Nephron (organoid): ENCODE measurements at regions not wholly inside any gene's neighbourhood (a gene's known extent, or its start where the extent isn't known, plus 50 kb on each side); places are given as distances from the start of the nearest gene placed in this dataset.

ENCODE experiments used
- H3K27ac Mint-ChIP-seq, 3 experiments: 2 replicates each; pipeline ENCODE4 v1.8.0; 2020; ENCODE audit warnings: mixed read lengths in 3 of 3, mild to moderate bottlenecking in 2 of 3, moderate library complexity in 1 of 3
- H3K27me3 Mint-ChIP-seq: 2 replicates; pipeline ENCODE4 v1.8.0; 2021; ENCODE audit warnings: low read depth, mild to moderate bottlenecking, moderate library complexity, mixed read lengths
- H3K36me3 Mint-ChIP-seq: 2 replicates; pipeline ENCODE4 v1.8.0; 2020; ENCODE audit warnings: low read depth, mixed read lengths
- H3K4me1 Mint-ChIP-seq: 2 replicates; pipeline ENCODE4 v1.8.0; 2020; ENCODE audit warnings: mixed read lengths
- H3K4me3 Mint-ChIP-seq, 3 experiments: 2 replicates each; pipeline ENCODE4 v1.8.0; 2020; ENCODE audit warnings: mild to moderate bottlenecking in 3 of 3, mixed read lengths in 3 of 3, moderate library complexity in 2 of 3
- H3K9me3 Mint-ChIP-seq: 2 replicates; pipeline ENCODE4 v1.8.0; 2020; ENCODE audit warnings: mixed read lengths
- TF ChIP-seq, protein P1 (sequence below), 3 experiments: fragments of 200-600 bp; sonication (generic); IDR thresholded peaks; one replicate each; pipeline ENCODE4 v1.5.0; 2021; ENCODE audit warnings: antibody characterized with exemption in 3 of 3; ENCODE audit not compliant: unreplicated experiment in 3 of 3

GRCh38 chr9:90446200-90446948 lies 196.2 kb downstream of the DIRAS2 start:
- Mint-ChIP-seq H3K9me3 (no peaks in the 10 kb centered on the region), H3K4me3 (no peak overlapping the region), H3K4me1 (peaks cover 18% of the 10 kb centered on the region), H3K27me3 (peaks cover 29% of the 10 kb centered on the region), H3K36me3 (no peaks in the 10 kb centered on the region), H3K27ac (no peak overlapping the region)
- TF ChIP-seq, protein P1, sequence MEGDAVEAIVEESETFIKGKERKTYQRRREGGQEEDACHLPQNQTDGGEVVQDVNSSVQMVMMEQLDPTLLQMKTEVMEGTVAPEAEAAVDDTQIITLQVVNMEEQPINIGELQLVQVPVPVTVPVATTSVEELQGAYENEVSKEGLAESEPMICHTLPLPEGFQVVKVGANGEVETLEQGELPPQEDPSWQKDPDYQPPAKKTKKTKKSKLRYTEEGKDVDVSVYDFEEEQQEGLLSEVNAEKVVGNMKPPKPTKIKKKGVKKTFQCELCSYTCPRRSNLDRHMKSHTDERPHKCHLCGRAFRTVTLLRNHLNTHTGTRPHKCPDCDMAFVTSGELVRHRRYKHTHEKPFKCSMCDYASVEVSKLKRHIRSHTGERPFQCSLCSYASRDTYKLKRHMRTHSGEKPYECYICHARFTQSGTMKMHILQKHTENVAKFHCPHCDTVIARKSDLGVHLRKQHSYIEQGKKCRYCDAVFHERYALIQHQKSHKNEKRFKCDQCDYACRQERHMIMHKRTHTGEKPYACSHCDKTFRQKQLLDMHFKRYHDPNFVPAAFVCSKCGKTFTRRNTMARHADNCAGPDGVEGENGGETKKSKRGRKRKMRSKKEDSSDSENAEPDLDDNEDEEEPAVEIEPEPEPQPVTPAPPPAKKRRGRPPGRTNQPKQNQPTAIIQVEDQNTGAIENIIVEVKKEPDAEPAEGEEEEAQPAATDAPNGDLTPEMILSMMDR (IDR thresholded peaks at IDR 0.05; ENCODE audit: unreplicated experiment in 3 of 3) = no peak

- Mint-ChIP-seq H3K4me1 (peaks cover 6% of the 10 kb centered on the region), H3K4me3 (no peak overlapping the region), H3K9me3 (no peaks in the 10 kb centered on the region), H3K27me3 (peaks cover 25% of the 10 kb centered on the region), H3K27ac (no peak overlapping the region), H3K36me3 (no peaks in the 10 kb centered on the region)
- TF ChIP-seq, protein P1 (IDR thresholded peaks at IDR 0.05; ENCODE audit: unreplicated experiment in 3 of 3) = no peak
Measured at GRCh38 chr9:90447773-90448172, 194.9 kb downstream of the DIRAS2 start.

DNA sequence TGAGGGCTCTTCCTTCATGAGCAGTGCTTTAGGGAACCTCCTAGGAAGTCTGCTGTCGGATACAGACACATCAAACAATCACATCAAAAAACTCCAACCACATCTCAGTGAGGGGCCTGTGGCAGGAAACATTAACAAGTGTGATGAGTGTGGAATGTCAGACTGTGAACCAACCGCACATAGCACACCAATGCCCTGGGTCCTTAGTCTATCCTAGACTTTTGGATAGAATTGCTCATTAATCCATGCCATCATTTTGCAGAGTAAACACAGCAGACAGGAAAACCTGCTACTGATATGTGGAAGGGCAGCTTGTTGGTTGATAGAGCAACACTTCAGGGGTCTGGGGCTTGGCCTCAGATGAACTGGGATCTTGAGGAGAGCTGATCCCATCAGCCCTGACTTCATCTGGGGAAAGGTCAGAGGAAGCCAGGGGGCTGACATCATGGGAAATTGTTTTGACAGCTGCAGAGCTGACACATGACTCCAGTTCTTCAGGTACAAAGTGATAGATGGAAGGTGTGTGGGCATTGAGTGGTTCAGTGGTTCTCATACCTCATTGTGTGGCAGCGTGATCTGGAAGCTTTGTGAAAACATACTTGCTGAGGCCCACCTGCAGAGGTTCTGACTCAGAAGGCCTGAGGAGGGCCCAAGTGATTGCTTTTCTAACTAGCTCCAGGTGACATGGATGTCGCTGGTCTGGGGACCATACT lies 193.3 kb downstream of the DIRAS2 start:
- Mint-ChIP-seq H3K4me1 (peaks cover 5% of the 10 kb centered on the region), H3K36me3 (no peaks in the 10 kb centered on the region), H3K27me3 (peaks cover 23% of the 10 kb centered on the region), H3K27ac (no peak overlapping the region), H3K4me3 (no peak overlapping the region), H3K9me3 (no peaks in the 10 kb centered on the region)
- TF ChIP-seq, protein P1 (IDR thresholded peaks at IDR 0.05; ENCODE audit: unreplicated experiment in 3 of 3) = no peak

- Mint-ChIP-seq H3K27me3 (peaks cover 14% of the 10 kb centered on the region), H3K4me3 (no peak overlapping the region), H3K9me3 (no peaks in the 10 kb centered on the region), H3K27ac (no peak overlapping the region), H3K4me1 (no peaks in the 10 kb centered on the region), H3K36me3 (no peaks in the 10 kb centered on the region)
- TF ChIP-seq, protein P1 (IDR thresholded peaks at IDR 0.05; ENCODE audit: unreplicated experiment in 3 of 3) = no peak
Measured at GRCh38 chr9:90451804-90452203, 190.8 kb downstream of the DIRAS2 start.

GRCh38 chr9:90455316-90455715 lies 187.3 kb downstream of the DIRAS2 start:
- TF ChIP-seq, protein P1 (IDR thresholded peaks at IDR 0.05; ENCODE audit: unreplicated experiment in 3 of 3) = no peak
- Mint-ChIP-seq H3K27me3 (no peaks in the 10 kb centered on the region), H3K4me1 (no peaks in the 10 kb centered on the region), H3K36me3 (no peaks in the 10 kb centered on the region), H3K9me3 (no peaks in the 10 kb centered on the region), H3K4me3 (no peak overlapping the region), H3K27ac (no peak overlapping the region)
